H9 (cell line): ENCODE measurements at regions not wholly inside any gene's neighbourhood (a gene's known extent, or its start where the extent isn't known, plus 50 kb on each side); places are given as distances from the start of the nearest gene placed in this dataset.

Source experiments
- DNase-seq: peaks from one replicate; pipeline ENCODE4 v3.0.0-alpha.2; 2017
- H2AFZ ChIP-seq: one replicate; pipeline ENCODE4 v1.6.1; 2013; ENCODE audit warnings: mild to moderate bottlenecking, low read length, control low read depth, moderate library complexity
- H2AK5ac ChIP-seq: 2 replicates; pipeline ENCODE4 v1.6.1; 2013; ENCODE audit warnings: low read length, control low read depth, mixed read lengths; ENCODE audit not compliant: insufficient read length
- H2BK120ac ChIP-seq: one replicate; pipeline ENCODE4 v1.6.1; 2013; ENCODE audit warnings: low read depth, mild to moderate bottlenecking, low read length, control low read depth, inconsistent platforms; ENCODE audit not compliant: poor library complexity, severe bottlenecking
- H2BK12ac ChIP-seq: 2 replicates; pipeline ENCODE4 v1.6.1; 2013; ENCODE audit warnings: low read length, control low read depth, mixed read lengths, low read depth; ENCODE audit not compliant: insufficient read length
- H2BK15ac ChIP-seq: 2 replicates; pipeline ENCODE4 v1.6.1; 2013; ENCODE audit warnings: low read depth, low read length, control low read depth
- H2BK20ac ChIP-seq: one replicate; pipeline ENCODE4 v1.6.1; 2013; ENCODE audit warnings: low read depth, mild to moderate bottlenecking, low read length, control low read depth, inconsistent platforms; ENCODE audit not compliant: poor library complexity, severe bottlenecking
- H2BK5ac ChIP-seq: 2 replicates; pipeline ENCODE4 v1.6.1; 2013; ENCODE audit warnings: low read length, control low read depth, mixed read lengths; ENCODE audit not compliant: insufficient read length
- H3K14ac ChIP-seq: 2 replicates; pipeline ENCODE4 v1.6.1; 2013; ENCODE audit warnings: low read length, control low read depth; ENCODE audit not compliant: insufficient read depth
- H3K18ac ChIP-seq: 2 replicates; pipeline ENCODE4 v1.6.1; 2013; ENCODE audit warnings: low read depth, mild to moderate bottlenecking, mixed read lengths, low read length, control low read depth; ENCODE audit not compliant: insufficient read length
- H3K23ac ChIP-seq: 2 replicates; pipeline ENCODE4 v1.6.1; 2013; ENCODE audit warnings: low read length, control low read depth, mixed read lengths, low read depth; ENCODE audit not compliant: insufficient read length
- H3K23me2 ChIP-seq: 2 replicates; pipeline ENCODE4 v1.6.1; 2013; ENCODE audit warnings: low read depth, mild to moderate bottlenecking, mixed read lengths, low read length, control low read depth; ENCODE audit not compliant: insufficient read length, poor library complexity, severe bottlenecking
- H3K27ac ChIP-seq: 2 replicates; pipeline ENCODE4 v1.5.1; 2013; ENCODE audit warnings: low read length, control low read depth, mixed read lengths, low read depth; ENCODE audit not compliant: insufficient read length
- H3K27me3 ChIP-seq: 2 replicates; pipeline ENCODE4 v1.6.1; 2013; ENCODE audit warnings: low read length, control low read depth, inconsistent platforms; ENCODE audit not compliant: insufficient read depth
- H3K4ac ChIP-seq: 2 replicates; pipeline ENCODE4 v1.6.1; 2013; ENCODE audit warnings: low read depth, mild to moderate bottlenecking, control low read depth, inconsistent platforms, low read length, moderate library complexity
- H3K4me1 ChIP-seq: 2 replicates; pipeline ENCODE4 v1.6.1; 2013; ENCODE audit warnings: low read length, control low read depth, inconsistent platforms; ENCODE audit not compliant: insufficient read depth
- H3K4me2 ChIP-seq: 2 replicates; pipeline ENCODE4 v1.6.1; 2013; ENCODE audit warnings: low read length, control low read depth, mixed read lengths; ENCODE audit not compliant: insufficient read length, insufficient read depth
- H3K56ac ChIP-seq: 2 replicates; pipeline ENCODE4 v1.6.1; 2013; ENCODE audit warnings: low read depth, mild to moderate bottlenecking, mixed read lengths, low read length, control low read depth; ENCODE audit not compliant: insufficient read length
- H3K79me1 ChIP-seq: 2 replicates; pipeline ENCODE4 v1.6.1; 2013; ENCODE audit warnings: low read depth, mild to moderate bottlenecking, moderate library complexity, low read length, control low read depth, inconsistent platforms; ENCODE audit not compliant: insufficient read depth, poor library complexity, severe bottlenecking
- H3K79me2 ChIP-seq: 2 replicates; pipeline ENCODE4 v1.6.1; 2013; ENCODE audit warnings: low read length, control low read depth, inconsistent platforms; ENCODE audit not compliant: insufficient read depth
- H3K9ac ChIP-seq: 2 replicates; pipeline ENCODE4 v1.6.1; 2013; ENCODE audit warnings: low read length, control low read depth, mixed read lengths; ENCODE audit not compliant: insufficient read length; ENCODE audit errors: extremely low read depth
- H3K9me3 ChIP-seq: one replicate; pipeline ENCODE4 v1.6.1; 2013; ENCODE audit warnings: low read depth, low read length, inconsistent platforms; ENCODE audit not compliant: control insufficient read depth
- H3T11ph ChIP-seq: one replicate; pipeline ENCODE4 v1.6.1; 2013; ENCODE audit warnings: mild to moderate bottlenecking, low read length, control low read depth, inconsistent platforms
- H4K20me1 ChIP-seq: one replicate; pipeline ENCODE4 v1.6.1; 2013; ENCODE audit not compliant: control insufficient read depth, insufficient read length, insufficient read depth
- H4K5ac ChIP-seq: 2 replicates; pipeline ENCODE4 v1.6.1; 2013; ENCODE audit warnings: low read depth, mild to moderate bottlenecking, mixed read lengths, low read length, control low read depth; ENCODE audit not compliant: insufficient read length
- H4K8ac ChIP-seq: replicated peaks from 2 replicates; pipeline ENCODE4 v1.6.1; 2013; ENCODE audit warnings: low read length, control low read depth, mixed read lengths, low read depth; ENCODE audit not compliant: insufficient read length
- H4K91ac ChIP-seq: 2 replicates; pipeline ENCODE4 v1.6.1; 2013; ENCODE audit warnings: low read depth, mild to moderate bottlenecking, moderate library complexity, mixed read lengths, low read length, control low read depth; ENCODE audit not compliant: insufficient read length
- H3K27ac Mint-ChIP-seq, 3 experiments: 2 replicates in 2 of 3; 3 replicates in 1 of 3; pipeline ENCODE4 v1.8.0; 2020 to 2021; ENCODE audit warnings: mixed read lengths in 3 of 3, mild to moderate bottlenecking in 1 of 3, moderate library complexity in 1 of 3
- H3K27me3 Mint-ChIP-seq: 2 replicates; pipeline ENCODE4 v1.8.0; 2021; ENCODE audit warnings: low read depth, mild to moderate bottlenecking, moderate library complexity, mixed read lengths
- H3K36me3 Mint-ChIP-seq, 3 experiments: 2 replicates in 2 of 3; 3 replicates in 1 of 3; pipeline ENCODE4 v1.8.0; 2020 to 2021; ENCODE audit warnings: low read depth in 3 of 3, mixed read lengths in 3 of 3; ENCODE audit not compliant: insufficient read depth in 1 of 3
- H3K4me1 Mint-ChIP-seq, 2 experiments: 2 replicates each; pipeline ENCODE4 v1.8.0; 2020; ENCODE audit warnings: mixed read lengths in 2 of 2
- H3K4me3 Mint-ChIP-seq, 2 experiments: 2 replicates in 1 of 2; 3 replicates in 1 of 2; pipeline ENCODE4 v1.8.0; 2020 to 2021; ENCODE audit warnings: mild to moderate bottlenecking in 2 of 2, mixed read lengths in 2 of 2, moderate library complexity in 1 of 2
- H3K9me3 Mint-ChIP-seq, 2 experiments: 2 replicates in 1 of 2; 3 replicates in 1 of 2; pipeline ENCODE4 v1.8.0; 2020; ENCODE audit warnings: mild to moderate bottlenecking in 2 of 2, mixed read lengths in 2 of 2, moderate library complexity in 1 of 2
- WGBS: extraction: QIAGEN DNeasy Blood & Tissue Kit; methylation state at CpG from one replicate; pipeline ENCODE4 v1.1.7; 2013; ENCODE audit warnings: missing lambda C conversion rate, low lambda C conversion rate, mixed read lengths; ENCODE audit not compliant: insufficient read length; ENCODE audit errors: extremely low coverage; 5-methylcytosine and 5-hydroxymethylcytosine counted together
- TF ChIP-seq, protein P1 (sequence below): fragments of 200-600 bp; sonication (generic); conservative IDR thresholded peaks from 3 replicates; pipeline ENCODE4 v1.8.0; 2021; ENCODE audit warnings: antibody characterized with exemption, mild to moderate bottlenecking

DNA sequence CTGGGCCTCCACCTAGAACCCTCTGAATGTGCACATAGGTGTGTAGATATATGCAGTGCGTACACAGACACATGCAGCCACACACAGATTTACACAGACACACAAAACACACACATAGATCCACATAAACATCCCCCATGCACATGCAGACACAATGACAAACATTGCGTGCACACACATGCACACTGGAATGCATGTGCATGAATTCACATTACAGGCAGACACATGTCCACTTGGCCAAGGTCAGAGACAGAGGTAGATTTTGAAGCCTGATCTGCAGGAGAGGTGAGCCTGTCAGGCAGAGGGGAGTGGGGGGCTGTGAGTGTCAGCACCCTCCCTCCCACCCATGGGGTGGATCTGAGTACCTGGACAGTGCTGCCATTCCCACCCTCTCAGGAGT, 338.5 kb downstream of the PTPRU start:
- no peaks in the 10 kb centered on the region for H3K27me3 ChIP-seq
- H3K23me2 ChIP-seq, result no peaks in the 10 kb centered on the region
- no peak overlapping the region for H2BK120ac ChIP-seq
- no peak overlapping the region for H2AK5ac ChIP-seq
- H3K4me2 ChIP-seq, result no peak overlapping the region
- no peak overlapping the region for H2BK20ac ChIP-seq
- Mint-ChIP-seq H3K36me3 (no peaks in the 10 kb centered on the region), H3K4me1 (peaks cover 7 to 26% of the 10 kb centered on the region in 2 experiments), H3K4me3 (no peak overlapping the region), H3K27me3 (peaks cover 3% of the 10 kb centered on the region; the same call in 1 of the 2 replicates), H3K27ac (no peak overlapping the region), H3K9me3 (no peaks in the 10 kb centered on the region)
- H2BK12ac ChIP-seq, result no peak overlapping the region
- no CpG with 5 or more reads among the region's 2 CpGs for WGBS
- no peak overlapping the region for H3K18ac ChIP-seq
- no peak overlapping the region for H3K4ac ChIP-seq
- H3K27ac ChIP-seq, result no peak overlapping the region
- no peak overlapping the region for H3T11ph ChIP-seq
- no peaks in the 10 kb centered on the region for H3K79me1 ChIP-seq
- no peak overlapping the region for H3K23ac ChIP-seq
- H3K14ac ChIP-seq, result no peak overlapping the region
- H3K79me2 ChIP-seq, result no peaks in the 10 kb centered on the region
- no peaks in the 10 kb centered on the region for H3K9me3 ChIP-seq
- DNase-seq, result no peak
- H3K9ac ChIP-seq, result no peak overlapping the region
- no peak overlapping the region for H2BK5ac ChIP-seq
- H4K91ac ChIP-seq, result no peak overlapping the region
- no peak overlapping the region for H2BK15ac ChIP-seq
- H3K4me1 ChIP-seq, result no peaks in the 10 kb centered on the region
- no peak overlapping the region for H4K8ac ChIP-seq
- no peak overlapping the region for H4K5ac ChIP-seq
- peaks cover 5% of the 10 kb centered on the region for H4K20me1 ChIP-seq
- no peak overlapping the region for H3K56ac ChIP-seq
- no peak overlapping the region for H2AFZ ChIP-seq
- TF ChIP-seq, protein P1, sequence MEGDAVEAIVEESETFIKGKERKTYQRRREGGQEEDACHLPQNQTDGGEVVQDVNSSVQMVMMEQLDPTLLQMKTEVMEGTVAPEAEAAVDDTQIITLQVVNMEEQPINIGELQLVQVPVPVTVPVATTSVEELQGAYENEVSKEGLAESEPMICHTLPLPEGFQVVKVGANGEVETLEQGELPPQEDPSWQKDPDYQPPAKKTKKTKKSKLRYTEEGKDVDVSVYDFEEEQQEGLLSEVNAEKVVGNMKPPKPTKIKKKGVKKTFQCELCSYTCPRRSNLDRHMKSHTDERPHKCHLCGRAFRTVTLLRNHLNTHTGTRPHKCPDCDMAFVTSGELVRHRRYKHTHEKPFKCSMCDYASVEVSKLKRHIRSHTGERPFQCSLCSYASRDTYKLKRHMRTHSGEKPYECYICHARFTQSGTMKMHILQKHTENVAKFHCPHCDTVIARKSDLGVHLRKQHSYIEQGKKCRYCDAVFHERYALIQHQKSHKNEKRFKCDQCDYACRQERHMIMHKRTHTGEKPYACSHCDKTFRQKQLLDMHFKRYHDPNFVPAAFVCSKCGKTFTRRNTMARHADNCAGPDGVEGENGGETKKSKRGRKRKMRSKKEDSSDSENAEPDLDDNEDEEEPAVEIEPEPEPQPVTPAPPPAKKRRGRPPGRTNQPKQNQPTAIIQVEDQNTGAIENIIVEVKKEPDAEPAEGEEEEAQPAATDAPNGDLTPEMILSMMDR, result no peak
